ENCODE measurements at regions not wholly inside any gene's neighbourhood (a gene's known extent, or its start where the extent isn't known, plus 50 kb on each side); places are given as distances from the start of the nearest gene placed in this dataset.

DNA sequence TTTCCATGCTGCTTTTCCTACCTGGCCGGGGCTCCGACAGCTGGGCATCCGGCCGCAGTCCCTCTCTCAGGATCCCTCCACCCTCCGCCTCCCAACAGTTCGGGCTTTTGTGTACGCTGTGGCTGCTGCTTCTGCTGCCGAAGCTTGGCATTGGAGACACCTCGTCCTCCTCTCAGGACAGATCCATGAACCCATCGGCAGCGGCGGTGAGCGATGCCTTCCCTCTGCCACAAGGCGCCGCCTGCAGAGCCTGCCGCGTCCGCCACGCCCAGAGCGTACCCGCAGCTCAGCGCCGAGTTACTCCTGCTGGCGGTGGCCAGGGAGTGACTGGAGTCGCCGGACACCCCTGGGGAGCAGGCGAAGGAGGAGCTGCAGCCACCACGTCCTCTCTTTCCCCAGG, 2032.8 kb downstream of the TP53TG3F start:
- DNase-seq (ENCODE audit: low read depth in 2 of 2) = no peak

DNA sequence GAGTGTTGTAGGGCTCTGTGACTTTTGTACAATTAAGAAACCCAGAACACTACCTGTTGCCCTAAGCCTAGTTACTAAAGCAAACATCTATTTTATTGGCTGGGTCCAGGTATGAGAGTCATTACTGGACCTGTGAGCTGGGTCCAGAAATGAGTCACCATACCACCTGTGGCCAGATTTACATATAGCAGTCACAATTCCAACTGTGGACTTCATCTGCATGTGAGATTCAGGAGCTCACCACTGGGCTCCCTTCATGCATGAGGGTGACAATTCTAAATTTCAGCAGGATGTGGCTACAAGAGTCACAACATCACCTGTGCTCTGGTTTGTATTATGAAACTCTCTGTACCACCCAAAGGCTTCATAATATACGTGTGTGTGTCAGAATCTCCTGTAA, 2038.0 kb downstream of the TP53TG3F start:
- no peak for DNase-seq (ENCODE audit: low read depth in 2 of 2)

DNA sequence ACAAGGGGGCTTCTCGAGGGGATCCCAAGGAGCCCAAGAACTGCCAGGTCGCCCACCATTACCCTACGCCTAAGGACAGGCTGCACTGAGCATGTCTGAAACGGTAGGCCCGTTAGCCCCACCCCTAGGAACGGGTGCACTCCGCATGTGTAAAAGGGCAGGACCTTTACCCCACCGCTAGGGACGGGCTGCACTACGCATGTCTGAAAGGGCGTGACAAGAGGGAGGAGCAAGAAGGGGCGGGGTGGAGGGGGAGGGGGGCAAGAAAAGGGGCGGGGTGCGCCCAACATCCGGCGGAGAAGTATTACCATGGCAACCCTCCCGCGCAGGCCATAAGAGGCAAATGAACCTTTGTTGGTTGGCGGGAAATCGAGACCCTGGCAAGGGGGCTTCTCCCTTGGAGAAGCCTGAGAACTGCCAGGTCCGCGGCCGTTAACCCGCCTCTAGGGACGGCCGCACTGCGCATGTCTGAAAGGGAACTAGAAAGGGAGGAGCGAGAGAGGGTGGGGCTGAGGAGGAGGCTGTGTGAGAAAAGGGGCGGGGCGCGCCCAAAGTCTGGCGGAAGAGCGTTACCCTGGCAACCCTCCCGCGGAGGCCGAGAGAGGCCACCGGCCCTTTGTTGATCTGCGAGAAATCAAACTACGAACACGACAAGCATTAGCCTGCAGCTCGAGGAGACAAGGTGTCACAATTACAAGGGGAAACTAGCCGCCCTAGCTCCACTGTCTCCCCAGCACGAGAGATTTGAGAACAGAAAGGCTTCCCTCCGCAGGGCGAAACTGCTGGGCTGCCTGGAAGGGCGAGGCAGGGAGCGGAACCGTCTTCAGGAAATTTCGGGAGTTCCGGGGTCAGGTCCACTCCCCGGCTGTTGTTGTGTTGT, 2046.8 kb downstream of the TP53TG3F start:
- no peak for DNase-seq (ENCODE audit: low read depth in 2 of 2)

DNA sequence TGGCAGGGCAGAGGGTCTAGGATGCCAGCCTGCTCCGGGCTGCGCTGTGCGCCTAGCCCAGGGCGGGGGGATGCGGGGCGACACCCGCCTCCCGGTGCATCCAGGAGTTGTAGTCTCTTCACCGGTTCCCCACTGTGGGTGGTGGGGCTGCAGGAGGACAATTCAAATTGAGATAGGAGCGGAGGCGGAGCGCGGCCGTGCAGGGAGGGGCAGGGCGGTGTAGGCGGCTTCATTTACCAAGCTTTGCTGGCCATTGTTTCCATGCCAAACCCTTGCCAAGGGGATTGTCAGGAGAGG, 2047.4 kb downstream of the TP53TG3F start:
- no peak for DNase-seq (ENCODE audit: low read depth in 2 of 2)

DNA sequence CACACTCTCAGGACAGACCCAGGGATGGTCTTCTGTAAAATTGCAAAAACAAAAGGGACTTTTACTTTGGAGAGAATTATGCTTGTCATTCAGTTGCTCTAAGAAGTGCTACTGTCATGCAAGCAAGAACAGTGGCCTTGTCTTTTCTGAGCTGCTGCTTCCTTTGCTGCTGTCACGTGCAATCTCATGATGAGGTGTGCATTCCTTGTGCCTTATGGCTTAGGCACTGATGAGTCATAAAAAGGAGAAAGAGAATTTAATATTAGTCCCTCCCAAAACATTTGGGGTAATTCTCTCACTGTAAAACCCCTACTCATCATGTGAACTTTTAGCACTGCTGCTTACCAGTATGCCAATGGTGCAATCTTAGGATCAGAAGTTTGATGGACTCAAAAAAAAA, 2051.3 kb downstream of the TP53TG3F start:
- no peak for DNase-seq (ENCODE audit: low read depth in 2 of 2)

DNA sequence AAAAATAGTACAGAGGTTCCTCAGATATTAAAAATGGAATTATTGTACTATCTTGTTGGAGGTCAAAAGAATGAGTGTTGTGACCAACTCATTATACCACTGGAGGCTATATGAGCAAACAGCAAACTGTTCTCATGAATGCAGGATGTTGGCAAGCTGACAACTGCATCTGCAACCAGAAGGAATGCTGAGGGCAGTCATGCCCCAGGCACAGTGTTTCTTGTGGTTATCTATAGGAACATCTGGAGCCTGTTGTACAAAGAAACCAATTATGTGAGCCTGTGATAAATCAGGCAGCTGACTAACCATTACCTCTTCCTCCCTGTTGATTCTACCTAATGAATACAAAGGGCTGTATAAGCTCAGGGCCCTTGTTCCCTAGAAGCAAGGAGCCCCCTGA, 2057.1 kb downstream of the TP53TG3F start:
- DNase-seq (ENCODE audit: low read depth in 2 of 2) = no peak

DNA sequence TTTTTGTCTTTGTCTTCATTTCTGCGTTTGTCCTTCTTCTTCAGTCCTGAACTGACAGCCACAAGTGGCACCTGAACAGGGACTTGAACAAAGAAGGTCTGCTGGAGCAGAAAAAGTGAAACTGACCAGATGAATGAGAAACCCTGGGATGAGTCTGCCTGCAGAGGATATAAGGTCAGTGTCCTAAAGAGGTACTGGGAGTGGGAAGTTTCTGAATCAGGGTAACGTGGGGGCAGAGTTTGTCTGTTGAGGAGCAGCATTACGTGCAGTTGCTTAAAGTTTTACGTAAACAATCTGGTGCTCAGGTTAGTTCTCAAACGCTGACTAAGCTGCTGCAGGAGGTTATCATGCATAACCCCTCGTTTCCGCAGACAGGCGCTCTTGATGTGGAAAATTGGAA, 2057.6 kb downstream of the TP53TG3F start:
- no peak for DNase-seq (ENCODE audit: low read depth in 2 of 2)

DNA sequence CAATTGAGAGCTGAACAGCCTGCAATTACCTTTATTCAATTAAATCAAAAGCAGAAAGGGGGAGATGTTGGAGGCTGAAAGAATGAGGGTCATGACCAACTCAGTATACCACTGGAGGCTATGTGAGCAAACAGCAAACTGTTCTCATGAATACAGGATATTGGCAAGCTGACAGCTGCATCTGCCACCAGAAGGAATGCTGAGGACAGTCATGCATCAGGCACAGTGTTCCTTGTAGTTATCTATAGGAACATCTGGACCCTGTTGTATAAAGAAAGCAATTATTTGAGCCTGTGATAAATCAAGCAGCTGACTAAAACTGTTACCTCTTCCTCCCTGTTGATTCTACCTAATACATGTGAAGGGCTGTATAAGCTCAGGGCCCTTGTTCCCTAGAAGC, 2064.6 kb downstream of the TP53TG3F start:
- DNase-seq (ENCODE audit: low read depth in 2 of 2) = no peak

DNA sequence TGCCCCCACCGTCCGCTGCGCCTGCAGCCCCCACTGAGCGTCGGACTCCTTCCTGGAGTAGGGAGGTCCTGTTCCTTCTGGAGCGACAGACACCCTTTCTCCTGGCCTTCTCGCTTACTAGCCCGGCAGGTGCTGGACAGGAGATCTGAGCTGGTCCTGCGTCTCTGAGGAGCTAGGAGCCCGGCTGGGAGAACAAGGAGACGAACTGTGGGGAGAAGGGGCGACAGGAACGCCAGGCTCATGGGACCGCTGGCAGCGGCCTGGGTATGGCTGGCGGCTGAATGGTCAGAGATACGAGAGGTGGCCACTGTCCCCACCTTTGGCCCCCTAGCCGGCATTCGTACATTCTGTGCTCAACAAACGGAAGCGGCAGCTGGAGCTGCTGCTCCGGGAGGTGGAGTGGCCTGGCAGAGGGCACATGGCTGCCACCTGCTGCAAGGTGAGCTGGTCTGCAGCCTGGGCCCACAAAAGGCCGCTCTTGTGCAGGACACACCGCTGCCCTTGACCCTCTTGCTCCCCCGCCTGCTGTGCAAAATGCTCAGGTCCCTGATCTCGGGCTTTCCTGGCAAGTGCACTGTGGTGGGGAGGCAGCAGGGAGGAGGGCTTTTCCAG, 2066.7 kb downstream of the TP53TG3F start:
- no peak for DNase-seq (ENCODE audit: low read depth in 2 of 2)

DNA sequence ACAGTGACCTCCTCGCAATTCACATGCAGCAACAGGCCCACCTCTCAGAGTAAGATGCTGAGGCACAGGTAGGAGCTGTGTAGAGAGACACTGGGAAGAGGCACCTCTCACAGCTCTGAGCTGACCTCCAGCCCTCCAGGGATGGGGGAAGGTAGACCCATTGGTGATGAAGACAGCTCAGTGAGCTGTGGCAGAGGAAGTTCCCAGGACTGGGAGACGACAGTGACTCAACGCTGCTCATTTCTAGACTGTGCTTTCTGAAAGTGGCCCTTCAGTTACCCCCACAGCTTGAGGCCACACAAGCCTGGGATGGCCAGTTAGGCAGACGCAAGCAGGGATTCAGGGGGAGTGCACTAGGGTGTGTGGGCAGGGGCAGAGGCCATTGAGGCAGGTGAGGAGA, 2073.2 kb downstream of the TP53TG3F start:
- no peak for DNase-seq (ENCODE audit: low read depth in 2 of 2)

DNA sequence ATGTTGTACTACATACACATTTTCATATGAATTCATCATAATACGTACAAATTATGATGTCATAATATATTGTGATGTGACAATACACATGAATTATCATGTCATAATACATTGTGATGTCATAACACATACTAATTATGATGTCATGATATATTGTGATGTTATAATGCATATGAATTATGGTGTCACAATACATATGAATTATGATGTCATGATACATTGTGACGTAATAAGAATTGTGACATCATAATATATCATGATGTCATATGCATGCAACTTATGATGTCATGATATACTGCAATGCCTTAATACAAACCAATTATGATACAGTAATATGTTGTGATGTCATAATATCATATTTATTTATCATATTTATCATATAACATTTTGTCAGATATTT, 2074.3 kb downstream of the TP53TG3F start:
- DNase-seq (ENCODE audit: low read depth in 2 of 2) = no peak

DNA sequence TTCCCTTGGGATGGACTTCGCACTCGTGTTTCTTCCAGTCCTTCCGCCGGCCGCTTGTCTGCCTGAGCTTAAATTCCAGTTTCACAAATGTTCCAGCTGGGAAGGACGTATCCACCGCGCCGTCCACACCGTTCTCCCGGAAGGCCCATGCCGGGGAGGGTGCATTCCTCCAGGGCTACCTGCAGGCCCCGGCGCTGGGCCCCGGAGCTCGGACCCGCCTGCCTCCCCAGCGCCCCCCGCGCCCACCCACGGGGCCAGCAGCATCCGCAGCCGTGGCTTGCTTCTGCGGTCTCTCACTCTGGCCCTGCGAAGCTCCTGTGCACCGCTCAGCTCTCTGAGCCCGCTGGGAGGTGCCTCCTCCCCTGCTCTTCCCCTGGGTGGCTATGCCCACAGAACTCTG, 2084.1 kb downstream of the TP53TG3F start:
- DNase-seq (ENCODE audit: low read depth in 2 of 2) = no peak

DNA sequence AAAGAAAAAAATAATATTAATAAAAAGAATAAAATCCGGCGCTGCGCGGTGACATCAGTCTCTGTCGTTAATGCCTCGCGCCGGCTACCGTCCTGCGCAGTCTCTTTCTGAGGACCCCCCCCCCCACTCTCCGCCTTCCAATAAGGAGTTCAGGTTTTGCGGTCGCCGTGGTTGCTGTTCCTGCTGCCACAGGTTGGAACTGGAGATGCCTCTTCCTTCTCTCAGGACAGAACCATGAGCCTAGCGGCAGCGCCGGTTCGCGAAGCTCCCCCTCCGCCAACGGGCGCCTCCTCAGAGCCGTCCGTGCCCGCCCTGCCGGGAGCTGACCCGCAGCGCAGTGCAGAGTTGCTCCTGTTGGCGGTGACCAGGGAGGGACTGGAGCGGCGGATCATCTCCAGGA, 2093.4 kb downstream of the TP53TG3F start:
- DNase-seq (ENCODE audit: low read depth in 2 of 2) = no peak

DNA sequence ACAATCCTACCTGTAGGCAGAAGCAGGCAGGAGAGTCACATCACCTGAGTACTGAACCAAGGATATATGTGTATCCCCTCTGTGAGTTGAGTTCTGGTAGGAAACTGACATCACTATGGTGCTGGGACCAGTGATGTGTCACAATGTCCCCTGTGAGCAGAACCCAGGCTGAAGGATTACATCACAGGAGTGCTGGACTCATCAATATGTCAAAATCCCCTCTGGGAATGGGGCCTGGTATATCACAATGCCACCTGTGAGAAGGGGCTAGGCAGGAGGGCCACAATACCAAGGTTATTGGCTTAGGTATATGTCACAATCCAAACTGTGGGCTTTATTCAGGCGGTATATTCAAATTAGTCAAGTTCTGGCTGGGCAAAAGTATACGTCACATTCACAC, 2098.3 kb downstream of the TP53TG3F start:
- no peak for DNase-seq (ENCODE audit: low read depth in 2 of 2)

DNA sequence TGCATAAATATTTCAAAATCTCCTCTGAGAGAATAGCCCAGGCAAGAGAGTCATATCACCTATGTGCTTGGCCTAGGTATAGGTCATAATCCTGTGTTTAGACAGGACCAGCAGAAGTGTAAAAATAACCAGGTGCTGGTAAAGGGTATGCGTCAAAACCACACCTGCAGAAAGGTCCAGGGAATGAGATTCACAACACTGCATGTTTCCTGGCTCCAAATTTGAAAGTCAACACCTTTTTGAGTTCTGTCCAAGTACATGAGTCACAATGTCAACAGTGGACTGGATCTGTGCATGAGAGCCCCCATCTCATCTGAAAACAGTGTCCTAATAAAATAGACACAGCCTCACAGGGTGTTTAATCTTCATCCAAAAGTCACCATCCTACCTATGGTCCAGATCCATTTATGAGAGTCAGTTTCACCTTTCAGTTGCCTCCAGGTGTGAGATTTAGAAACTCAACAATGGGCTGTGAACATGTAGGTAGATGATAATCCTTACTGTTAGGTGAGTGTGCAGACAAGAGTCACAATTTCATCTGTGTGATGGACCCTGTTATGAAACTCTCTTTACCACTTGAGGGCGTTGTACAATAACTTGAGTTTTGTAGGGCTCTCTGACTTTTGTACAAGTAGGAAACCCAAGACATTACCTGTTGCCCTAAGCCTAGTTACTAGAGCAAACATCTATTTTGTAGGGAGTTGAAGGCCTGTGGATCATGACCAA, 2100.7 kb downstream of the TP53TG3F start:
- DNase-seq (ENCODE audit: low read depth in 2 of 2) = no peak

DNA sequence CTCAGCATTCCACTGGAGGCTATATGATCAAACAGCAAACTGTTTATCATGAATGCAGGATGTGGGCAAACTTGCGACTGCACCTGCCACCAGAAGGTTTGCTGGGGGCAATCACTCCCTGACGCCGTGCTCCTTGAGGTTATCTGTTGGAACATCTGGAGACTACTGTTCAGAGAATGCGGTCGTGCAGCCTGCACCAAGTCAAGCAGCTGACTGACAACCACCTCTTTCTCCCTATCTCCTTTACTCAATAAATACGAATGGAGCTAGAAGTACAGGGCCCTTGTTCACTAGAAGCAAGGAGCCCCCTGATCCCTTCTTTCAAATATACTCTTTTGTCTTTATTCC, 2101.2 kb downstream of the TP53TG3F start:
- DNase-seq (ENCODE audit: low read depth in 2 of 2) = no peak

DNA sequence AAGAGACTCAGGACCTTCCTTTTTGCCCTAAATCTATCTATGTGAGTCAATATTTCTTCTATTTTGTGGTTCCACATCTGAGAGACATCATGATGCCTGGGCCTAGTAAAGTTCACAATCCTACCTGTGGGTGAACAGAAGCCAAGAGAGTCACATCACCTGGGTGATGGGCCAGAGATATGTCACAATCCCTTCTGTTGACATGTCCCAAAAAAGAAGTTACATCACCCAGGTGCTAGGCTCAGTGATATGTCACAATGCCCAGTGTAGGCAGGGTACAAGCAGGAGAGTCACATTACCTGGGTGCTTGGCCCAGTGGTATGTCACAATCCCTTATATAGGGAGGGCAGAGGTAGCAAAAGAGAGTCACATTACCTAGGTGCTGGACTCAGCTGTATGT, 2101.9 kb downstream of the TP53TG3F start:
- DNase-seq (ENCODE audit: low read depth in 2 of 2) = no peak

DNA sequence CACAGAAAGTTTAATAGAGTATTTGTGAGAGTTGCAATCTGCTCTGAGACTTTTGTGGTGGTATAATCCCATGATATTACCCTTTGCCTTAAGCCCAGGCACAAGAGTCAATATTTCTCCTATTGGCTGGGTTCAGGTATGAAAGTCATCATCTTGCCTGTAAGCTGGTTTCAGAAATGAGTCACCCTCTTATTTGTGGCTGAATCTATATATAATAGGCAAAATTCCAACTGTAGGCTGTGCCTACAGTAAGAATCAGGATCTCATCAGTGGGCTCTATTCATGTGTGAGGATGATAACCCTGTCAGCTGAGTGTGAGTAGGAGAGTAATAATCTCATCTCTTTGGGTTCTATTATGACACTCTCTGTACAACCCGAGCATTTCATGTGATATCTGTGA, 2103.1 kb downstream of the TP53TG3F start:
- no peak for DNase-seq (ENCODE audit: low read depth in 2 of 2)

DNA sequence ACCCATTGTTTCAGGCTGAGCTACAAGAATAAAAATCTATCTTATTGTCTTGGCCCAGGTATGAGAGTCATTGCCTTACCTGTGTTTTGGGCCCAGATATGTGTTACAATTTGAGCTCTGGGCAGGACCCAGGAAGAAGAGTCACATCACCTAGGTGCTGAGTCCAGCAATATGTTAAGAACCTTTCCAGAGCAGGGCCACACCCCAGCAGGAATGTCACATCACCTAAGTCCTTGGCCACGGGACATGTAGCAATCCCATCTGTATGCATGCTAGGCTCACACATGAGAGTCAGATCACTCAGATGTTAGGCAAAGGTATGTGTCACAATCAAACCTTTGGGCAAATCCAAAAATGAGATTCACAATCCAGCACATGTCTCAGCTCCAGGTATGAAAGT, 2103.5 kb downstream of the TP53TG3F start:
- DNase-seq (ENCODE audit: low read depth in 2 of 2) = no peak

DNA sequence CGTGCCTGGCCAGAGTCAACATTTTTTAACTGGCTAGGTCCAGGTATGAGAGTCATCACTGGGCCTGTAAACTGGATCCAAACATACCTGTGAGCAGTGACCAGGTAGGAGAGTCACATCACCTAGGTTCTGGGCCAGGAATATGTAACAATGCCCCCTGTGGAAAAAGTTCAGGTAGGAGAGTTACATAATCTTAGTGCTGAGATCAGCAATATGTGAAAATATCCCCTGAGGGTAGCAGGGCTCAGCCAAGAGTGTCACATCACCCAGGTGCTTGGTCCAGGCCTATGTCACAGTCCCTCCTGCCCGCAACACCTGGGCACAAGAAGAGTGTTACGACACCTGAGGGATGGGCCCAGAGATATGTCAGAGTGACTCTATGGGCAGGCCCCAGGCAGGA, 2104.7 kb downstream of the TP53TG3F start:
- DNase-seq (ENCODE audit: low read depth in 2 of 2) = no peak

DNA sequence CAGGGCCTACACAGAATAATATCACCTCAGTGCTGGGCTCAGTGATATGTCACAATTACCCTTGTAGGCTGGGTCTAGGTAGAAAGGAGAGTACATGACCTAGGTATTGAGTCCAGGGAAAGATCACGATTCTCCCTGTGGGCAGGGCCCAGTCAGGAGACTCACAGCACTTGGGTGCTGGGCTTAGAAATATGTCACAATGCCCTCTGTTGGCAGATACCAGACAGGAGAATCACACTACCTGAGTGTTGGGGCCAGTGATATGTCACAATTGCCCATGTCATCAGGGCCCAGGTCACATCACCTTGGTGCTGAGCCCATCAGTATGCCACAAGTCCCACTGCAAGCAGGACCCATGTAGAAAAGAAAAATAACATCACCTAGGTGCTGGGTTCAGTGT, 2105.5 kb downstream of the TP53TG3F start:
- no peak for DNase-seq (ENCODE audit: low read depth in 2 of 2)

DNA sequence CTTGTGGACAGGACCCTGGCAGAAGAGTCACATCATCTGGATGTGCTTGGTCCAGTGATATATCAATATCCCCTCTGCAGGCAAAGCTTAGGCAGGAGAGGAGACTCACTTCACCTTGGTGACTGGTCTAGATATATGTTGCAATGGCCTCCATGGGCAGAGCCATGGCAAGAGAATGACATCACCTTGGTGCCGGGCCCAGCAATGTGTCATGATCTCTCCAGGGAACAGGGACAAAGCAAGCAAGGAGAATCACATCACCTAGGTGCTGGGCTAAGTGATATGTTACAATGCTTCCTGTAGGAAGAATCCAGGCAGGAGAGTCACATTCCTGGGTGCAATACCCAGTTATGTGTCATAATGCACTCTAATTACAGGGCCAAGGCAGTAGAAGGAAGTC, 2106.2 kb downstream of the TP53TG3F start:
- DNase-seq (ENCODE audit: low read depth in 2 of 2) = no peak

DNA sequence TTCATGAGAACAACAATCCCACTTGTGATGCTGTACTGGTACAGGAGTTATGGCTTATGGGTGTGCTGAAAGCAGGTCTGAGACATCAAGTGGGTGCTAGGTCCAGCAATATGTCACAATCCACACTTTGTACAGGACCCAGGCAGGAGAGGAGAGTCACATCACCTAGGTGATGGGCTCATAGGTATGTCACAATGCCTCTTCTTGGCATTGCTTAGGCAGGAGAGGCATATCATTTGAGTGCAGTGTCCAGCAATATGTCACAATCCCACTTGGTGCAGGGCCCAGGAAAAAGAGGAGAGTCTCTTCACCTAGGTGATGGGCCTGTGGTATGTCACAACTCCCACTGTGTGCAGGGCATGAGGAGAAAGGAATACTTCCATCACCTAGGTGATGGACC, 2110.0 kb downstream of the TP53TG3F start:
- no peak for DNase-seq (ENCODE audit: low read depth in 2 of 2)
